PC-9 (cell line): ENCODE measurements at regions not wholly inside any gene's neighbourhood (a gene's known extent, or its start where the extent isn't known, plus 50 kb on each side); places are given as distances from the start of the nearest gene placed in this dataset.

ENCODE experiments used
- CTCF ChIP-seq: fragments of 200-600 bp; sonication (generic); conservative IDR thresholded peaks from 2 replicates; pipeline ENCODE4 v1.6.1; 2017; ENCODE audit warnings: mixed run types, antibody characterized with exemption, mild to moderate bottlenecking, moderate library complexity
- EZH2 ChIP-seq: fragments of 200-600 bp; sonication (generic); IDR thresholded peaks from 2 replicates; pipeline ENCODE4 v1.8.0; 2017; ENCODE audit warnings: antibody characterized with exemption, low read depth

DNA sequence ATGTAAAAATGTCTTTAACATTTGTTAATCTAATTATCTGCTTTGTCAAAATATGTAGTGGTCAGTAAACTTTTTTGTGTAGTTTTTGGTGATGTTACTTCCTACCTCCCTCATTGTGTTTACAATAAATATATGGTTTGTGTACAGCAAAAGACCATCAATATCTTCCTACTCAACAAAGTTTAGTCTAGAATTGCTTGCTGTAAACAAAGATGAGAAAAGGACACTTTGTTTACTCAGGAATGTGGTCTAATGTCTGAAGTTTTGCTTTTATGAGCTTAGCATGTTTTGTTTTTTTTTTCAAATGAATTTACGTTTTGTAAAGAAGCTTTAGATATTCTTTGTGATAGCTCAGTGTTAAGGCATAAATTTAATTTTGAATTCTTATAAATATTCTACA lies 563.5 kb upstream of the SPRY2 start:
- no peak for TF ChIP-seq CTCF
- TF ChIP-seq EZH2: no peak
